H1 (cell line): ENCODE measurements at regions not wholly inside any gene's neighbourhood (a gene's known extent, or its start where the extent isn't known, plus 50 kb on each side); places are given as distances from the start of the nearest gene placed in this dataset.

Experiments
- CTCF ChIA-PET: fragments of 300-600 bp; sonication (Branson Sonifier 250); formaldehyde crosslinking; loops from one replicate; lab custom pipeline; 2021; ENCODE audit not compliant: partially characterized antibody; lab: Charles Lee
- POLR2A ChIA-PET: fragments of 300-600 bp; sonication (Branson Sonifier 250); formaldehyde crosslinking; loops from one replicate; lab custom pipeline; 2021; ENCODE audit warnings: inconsistent platforms; ENCODE audit not compliant: partially characterized antibody; lab: Charles Lee
- DNase-seq, 2 experiments: peaks; one replicate each; pipeline versions ENCODE4 v3.0.0 to v3.0.0-alpha.2; 2010 to 2022; ENCODE audit warnings: low spot score in 2 of 2, low read depth in 1 of 2, mixed read lengths in 1 of 2
- FAIRE-seq: peaks from 2 replicates; lab custom pipeline; 2011; peaks lifted over from hg19 to GRCh38; lab: Jason Lieb, UNC
- H2AFZ ChIP-seq: 2 replicates; pipeline ENCODE4 v1.8.1; 2012; ENCODE audit warnings: low read length, inconsistent platforms
- H2AK5ac ChIP-seq: 2 replicates; pipeline ENCODE4 v1.6.1; 2013; ENCODE audit warnings: low read depth, low read length
- H2BK120ac ChIP-seq: replicated peaks from 2 replicates; pipeline ENCODE3; 2013; ENCODE audit warnings: low read depth, low read length, inconsistent platforms
- H2BK12ac ChIP-seq: 2 replicates; pipeline ENCODE4 v1.6.1; 2013; ENCODE audit warnings: low read depth, low read length
- H2BK15ac ChIP-seq: 2 replicates; pipeline ENCODE4 v1.6.1; 2013; ENCODE audit warnings: low read length
- H2BK20ac ChIP-seq: 2 replicates; pipeline ENCODE4 v1.6.1; 2013; ENCODE audit warnings: low read length
- H2BK5ac ChIP-seq: 2 replicates; pipeline ENCODE4 v1.6.1; 2013; ENCODE audit warnings: low read depth, low read length
- H3K14ac ChIP-seq: 2 replicates; pipeline ENCODE4 v1.6.1; 2013; ENCODE audit warnings: inconsistent platforms; ENCODE audit not compliant: insufficient read length
- H3K18ac ChIP-seq: 2 replicates; pipeline ENCODE4 v1.6.1; 2013; ENCODE audit warnings: low read length; ENCODE audit errors: extremely low read depth
- H3K23ac ChIP-seq: 2 replicates; pipeline ENCODE4 v1.6.1; 2013; ENCODE audit warnings: inconsistent platforms; ENCODE audit not compliant: insufficient read length
- H3K23me2 ChIP-seq: 2 replicates; pipeline ENCODE4 v1.6.1; 2013; ENCODE audit warnings: low read depth, low read length
- H3K27ac ChIP-seq: 2 replicates; pipeline ENCODE4 v1.6.1; 2011; ENCODE audit warnings: low read depth, low read length, inconsistent platforms
- H3K27me3 ChIP-seq, 4 experiments: replicated peaks in 1 of 4; 1 replicate in 1 of 4; 2 replicates in 3 of 4; pipeline versions ENCODE4 v1.6.1 to v1.8.1; 2011 to 2013; ENCODE audit warnings: low read length in 3 of 4, mild to moderate bottlenecking in 3 of 4, inconsistent platforms in 2 of 4, mixed read lengths in 2 of 4, moderate library complexity in 1 of 4; ENCODE audit not compliant: control insufficient read depth in 3 of 4, insufficient read depth in 3 of 4; ENCODE audit errors: extremely low read depth in 1 of 4
- H3K36me3 ChIP-seq, 4 experiments: 2 replicates each; pipeline versions ENCODE4 v1.6.1 to v1.8.1; 2011 to 2013; ENCODE audit warnings: mild to moderate bottlenecking in 4 of 4, low read length in 3 of 4, moderate library complexity in 2 of 4, control low read depth in 1 of 4, inconsistent platforms in 1 of 4; ENCODE audit not compliant: insufficient read depth in 4 of 4, control insufficient read depth in 2 of 4
- H3K4ac ChIP-seq: replicated peaks from 2 replicates; pipeline ENCODE3; 2013; ENCODE audit warnings: low read length, low read depth, mixed read lengths, inconsistent platforms; ENCODE audit not compliant: insufficient read length
- H3K4me1 ChIP-seq, 4 experiments: replicated peaks in 1 of 4; 1 replicate in 1 of 4; 2 replicates in 3 of 4; pipeline versions ENCODE4 v1.6.1 to v1.8.1; 2011 to 2013; ENCODE audit warnings: low read length in 3 of 4, inconsistent platforms in 2 of 4, mixed read lengths in 1 of 4; ENCODE audit not compliant: insufficient read depth in 4 of 4, control insufficient read depth in 3 of 4
- H3K4me2 ChIP-seq, 2 experiments: 2 replicates each; pipeline versions ENCODE4 v1.6.1 to v1.8.1; 2011 to 2013; ENCODE audit warnings: low read depth in 2 of 2, low read length in 2 of 2, control low read depth in 1 of 2, inconsistent platforms in 1 of 2, mild to moderate bottlenecking in 1 of 2; ENCODE audit not compliant: insufficient read depth in 1 of 2
- H3K4me3 ChIP-seq, 4 experiments: fragments of 200-600, 300-600 bp in 1 of 4; sonication (generic), shearing (Covaris generic), sonication (Bioruptor Twin) in 1 of 4; 2 replicates each; pipeline versions ENCODE4 v1.5.1 to v1.8.1; 2011 to 2016; ENCODE audit warnings: low read length in 4 of 4, low read depth in 3 of 4, control low read depth in 2 of 4, inconsistent platforms in 2 of 4, mild to moderate bottlenecking in 2 of 4, mixed read lengths in 1 of 4, moderate library complexity in 1 of 4; ENCODE audit not compliant: insufficient read depth in 2 of 4; ENCODE audit errors: extremely low read depth in 1 of 4
- H3K56ac ChIP-seq: replicated peaks from 2 replicates; pipeline ENCODE3; 2013; ENCODE audit warnings: low read depth, mild to moderate bottlenecking, mixed read lengths, low read length, inconsistent platforms; ENCODE audit not compliant: insufficient read length
- H3K79me1 ChIP-seq: 2 replicates; pipeline ENCODE4 v1.6.1; 2013; ENCODE audit warnings: low read depth, low read length, control low read depth
- H3K79me2 ChIP-seq, 2 experiments: 2 replicates each; pipeline versions ENCODE4 v1.6.1 to v1.8.1; 2012 to 2013; ENCODE audit warnings: low read length in 2 of 2, mild to moderate bottlenecking in 2 of 2, inconsistent platforms in 1 of 2; ENCODE audit not compliant: insufficient read depth in 2 of 2, control insufficient read depth in 1 of 2
- H3K9ac ChIP-seq, 4 experiments: replicated peaks in 1 of 4; 1 replicate in 1 of 4; 2 replicates in 3 of 4; pipeline versions ENCODE4 v1.6.1 to v1.8.1; 2011 to 2013; ENCODE audit warnings: low read depth in 3 of 4, low read length in 3 of 4, control low read depth in 2 of 4, mild to moderate bottlenecking in 2 of 4, moderate library complexity in 2 of 4, inconsistent platforms in 1 of 4; ENCODE audit errors: extremely low read depth in 1 of 4
- H3K9me3 ChIP-seq, 2 experiments: 2 replicates each; pipeline versions ENCODE4 v1.6.1 to v1.8.1; 2012 to 2013; ENCODE audit warnings: mild to moderate bottlenecking in 2 of 2, moderate library complexity in 2 of 2, control low read depth in 1 of 2, inconsistent platforms in 1 of 2, low read depth in 1 of 2, low read length in 1 of 2, mixed read lengths in 1 of 2; ENCODE audit not compliant: insufficient read depth in 2 of 2
- H4K20me1 ChIP-seq, 2 experiments: replicated peaks in 1 of 2; 2 replicates each; pipeline versions ENCODE3 to v1.8.1; 2011 to 2013; ENCODE audit warnings: inconsistent platforms in 2 of 2, low read length in 2 of 2, mild to moderate bottlenecking in 1 of 2; ENCODE audit not compliant: insufficient read depth in 2 of 2, control insufficient read depth in 1 of 2
- H4K5ac ChIP-seq: 2 replicates; pipeline ENCODE4 v1.6.1; 2013; ENCODE audit warnings: low read length, low read depth, mixed read lengths, inconsistent platforms; ENCODE audit not compliant: insufficient read length
- H4K8ac ChIP-seq: 2 replicates; pipeline ENCODE4 v1.8.0; 2013; ENCODE audit warnings: mild to moderate bottlenecking, moderate library complexity, low read length, inconsistent platforms; ENCODE audit not compliant: insufficient read depth; ENCODE audit errors: extremely low read depth
- H4K91ac ChIP-seq: replicated peaks from 2 replicates; pipeline ENCODE3; 2013; ENCODE audit warnings: low read length, mixed read lengths, inconsistent platforms; ENCODE audit not compliant: insufficient read length
- ASH2L ChIP-seq: fragments of 200-600, 300-600 bp; sonication (generic); IDR thresholded peaks from one replicate; pipeline ENCODE4 v1.7.1; 2017; ENCODE audit warnings: low read length
- ATF2 ChIP-seq: IDR thresholded peaks from 2 replicates; pipeline ENCODE4 v1.6.1; 2012; ENCODE audit warnings: low read length, inconsistent platforms
- CBX8 ChIP-seq: fragments of 300-800, 300-1000 bp; sonication (generic); IDR thresholded peaks from 2 replicates; pipeline ENCODE4 v1.7.1; 2016; ENCODE audit warnings: low read depth, low read length, borderline replicate concordance
- CHD2 ChIP-seq: IDR thresholded peaks from 2 replicates; pipeline ENCODE4 v1.6.1; 2012; ENCODE audit warnings: low read length, improper control_type of control experiment
- EP300 ChIP-seq, 2 experiments: IDR thresholded peaks; 1 replicate in 1 of 2; 2 replicates in 1 of 2; pipeline ENCODE4 v1.6.1; 2011 to 2012; ENCODE audit warnings: low read depth in 2 of 2, low read length in 2 of 2, mild to moderate bottlenecking in 2 of 2, borderline replicate concordance in 1 of 2, inconsistent platforms in 1 of 2, moderate library complexity in 1 of 2
- POLR2A ChIP-seq, 2 experiments: IDR thresholded peaks; 1 replicate in 1 of 2; 2 replicates in 1 of 2; pipeline ENCODE4 v1.6.1; 2011; ENCODE audit warnings: low read depth in 2 of 2, low read length in 2 of 2, mild to moderate bottlenecking in 2 of 2; ENCODE audit errors: control extremely low read depth in 1 of 2
- RBBP5 ChIP-seq: IDR thresholded peaks from 2 replicates; pipeline ENCODE4 v1.7.1; 2012; ENCODE audit warnings: low read depth, mild to moderate bottlenecking, inconsistent platforms, low read length, moderate library complexity, borderline replicate concordance
- RFX5 ChIP-seq: IDR thresholded peaks from 2 replicates; pipeline ENCODE4 v1.6.1; 2011; ENCODE audit warnings: low read depth, low read length, improper control_type of control experiment, borderline replicate concordance
- SP4 ChIP-seq: IDR thresholded peaks from 2 replicates; pipeline ENCODE4 v1.6.1; 2012; ENCODE audit warnings: low read length, inconsistent platforms
- SUZ12 ChIP-seq: fragments of 200-600 bp; sonication (generic); IDR thresholded peaks from 2 replicates; pipeline ENCODE4 v1.6.1; 2012; ENCODE audit warnings: mild to moderate bottlenecking, inconsistent platforms, low read length, moderate library complexity, mixed read lengths
- TAF1 ChIP-seq: IDR thresholded peaks from 2 replicates; pipeline ENCODE4 v1.6.1; 2011; ENCODE audit warnings: mild to moderate bottlenecking, low read depth, low read length
- WGBS, 2 experiments: shearing (Covaris generic) in 1 of 2; methylation state at CpG; one replicate each; pipeline versions ENCODE4 v1.1.6 to v1.1.7; 2013 to 2015; ENCODE audit warnings: low lambda C conversion rate in 2 of 2, mixed read lengths in 2 of 2, inconsistent platforms in 1 of 2, low coverage in 1 of 2, missing lambda C conversion rate in 1 of 2; ENCODE audit not compliant: insufficient replicate concordance in 2 of 2, insufficient coverage in 1 of 2, insufficient read length in 1 of 2; ENCODE audit errors: extremely low coverage in 1 of 2, missing lambda C conversion rate in 1 of 2; 5-methylcytosine and 5-hydroxymethylcytosine counted together

DNA sequence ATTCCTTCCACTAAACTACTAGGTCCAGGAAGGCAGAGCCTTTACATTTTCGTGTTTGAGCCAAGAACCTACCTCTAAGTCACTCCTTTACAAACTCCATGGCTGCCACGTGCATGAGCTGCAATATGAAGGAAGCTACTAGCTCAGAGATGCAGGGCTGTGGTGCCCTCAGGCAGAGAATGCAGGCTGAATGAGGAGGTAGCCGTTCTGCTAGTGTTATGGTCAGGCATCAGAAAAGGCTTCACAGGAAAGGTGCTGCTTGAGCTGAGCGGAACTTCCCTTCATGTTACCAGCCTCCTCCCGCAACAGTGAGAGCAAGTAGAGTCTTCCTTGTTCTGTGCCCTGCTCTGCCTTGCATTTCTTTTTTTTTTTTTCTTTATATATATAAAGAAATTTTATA, 148.3 kb upstream of the PACRGL start:
- Histone ChIP-seq H3K4ac (no peak overlapping the region), H4K8ac (no peak overlapping the region), H3K18ac (no peak overlapping the region), H2BK20ac (no peak overlapping the region), H3K4me2 (no peak overlapping the region), H3K79me1 (no peaks in the 10 kb centered on the region), H2BK5ac (no peak overlapping the region), H3K14ac (no peak overlapping the region), H2BK12ac (no peak overlapping the region), H3K79me2 (no peaks in the 10 kb centered on the region), H2AFZ (no peak overlapping the region), H3K9ac (no peak overlapping the region), H3K23ac (no peak overlapping the region), H3K36me3 (no peaks in the 10 kb centered on the region), H3K4me1 (peaks cover 0 to 3% (median 0%) of the 10 kb centered on the region in 4 experiments; a peak in 1 of 7 replicates), H4K91ac (no peak overlapping the region), H3K27me3 (peaks cover 0 to 1% (median 0%) of the 10 kb centered on the region in 4 experiments; a peak in 1 of 7 replicates), H3K4me3 (no peak overlapping the region), H3K9me3 (no peaks in the 10 kb centered on the region), H2BK120ac (no peak overlapping the region), H3K27ac (no peak overlapping the region), H2BK15ac (no peak overlapping the region), H3K23me2 (no peaks in the 10 kb centered on the region), H4K20me1 (no peaks in the 10 kb centered on the region), H3K56ac (no peak overlapping the region), H2AK5ac (no peak overlapping the region), H4K5ac (no peak overlapping the region)
- POLR2A ChIA-PET: no interaction called here
- CTCF ChIA-PET: interaction anchor here (0.7 to 1.4 kb wide), 6 partner anchors 11 to 136 kb away, joined by 3 to 4 read pairs (median 3); no protein-coding TSS in a partner anchor
- WGBS, 2 experiments: 86% methylated on average over 5 of the region's 5 CpGs; no CpG with 5 or more reads in 1 of the 2 experiments
- no peak for DNase-seq
- FAIRE-seq: no peak
- TF ChIP-seq ASH2L: no peak
- no peak for TF ChIP-seq EP300 (IDR thresholded peaks at IDR 0.05; ENCODE audit: borderline replicate concordance in 1 of 2, low read depth in 2 of 2, low read length in 2 of 2)
- no peak for TF ChIP-seq CBX8
- no peak for TF ChIP-seq SP4
- no peak for TF ChIP-seq CHD2
- TF ChIP-seq SUZ12: no peak
- no peak for TF ChIP-seq TAF1
- no peak for TF ChIP-seq ATF2
- TF ChIP-seq POLR2A (IDR thresholded peaks at IDR 0.05; ENCODE audit: control extremely low read depth in 1 of 2, low read depth in 2 of 2, low read length in 2 of 2): no peak
- no peak for TF ChIP-seq RBBP5
- TF ChIP-seq RFX5: no peak
